Activated naive CD8-positive, alpha-beta T cell treated with anti-CD3 and anti-CD28 coated beads, Interleukin-2, amount 10 ng/mL, durations not matched to agents 7 days and 5 days (primary cell): ENCODE measurements at regions not wholly inside any gene's neighbourhood (a gene's known extent, or its start where the extent isn't known, plus 50 kb on each side); places are given as distances from the start of the nearest gene placed in this dataset.

Experiments
- ATAC-seq: fragments of 150-1000 bp; cut with Tn5 transposase; one replicate; pipeline ENCODE4 v1.10.0; 2021; ENCODE audit warnings: low read depth, moderate library complexity
- POLR2A ChIA-PET: fragments of 350-600 bp; sonication (Branson Sonifier 250); formaldehyde crosslinking; loops from one replicate; lab custom pipeline; 2021; ENCODE audit warnings: antibody characterized with exemption; lab: Charles Lee
- DNase-seq: peaks from one replicate; pipeline ENCODE4 v3.0.0; 2021
- H3K27ac Mint-ChIP-seq: one replicate; pipeline ENCODE4 v1.8.0; 2022; ENCODE audit warnings: mild to moderate bottlenecking, mixed read lengths
- H3K27me3 Mint-ChIP-seq: one replicate; pipeline ENCODE4 v1.8.0; 2022; ENCODE audit warnings: mild to moderate bottlenecking, moderate library complexity, mixed read lengths
- H3K36me3 Mint-ChIP-seq: one replicate; pipeline ENCODE4 v1.8.0; 2021; ENCODE audit warnings: mild to moderate bottlenecking, mixed read lengths
- H3K4me1 Mint-ChIP-seq: one replicate; pipeline ENCODE4 v1.8.0; 2021; ENCODE audit warnings: mixed read lengths
- H3K4me3 Mint-ChIP-seq: one replicate; pipeline ENCODE4 v1.8.0; 2022; ENCODE audit warnings: mild to moderate bottlenecking, moderate library complexity, mixed read lengths
- H3K9me3 Mint-ChIP-seq: one replicate; pipeline ENCODE4 v1.8.0; 2021; ENCODE audit warnings: mixed read lengths

GRCh38 chr7:110095372-110096052, 995.4 kb upstream of the LRRN3 start:
- ATAC-seq (no peak), DNase-seq (no peak)
- H3K27me3 Mint-ChIP-seq, result peaks cover 7% of the 10 kb centered on the region
- no peaks in the 10 kb centered on the region for H3K9me3 Mint-ChIP-seq
- POLR2A ChIA-PET, result no interaction called here
- H3K27ac Mint-ChIP-seq, result no peak overlapping the region
- no peaks in the 10 kb centered on the region for H3K36me3 Mint-ChIP-seq
- H3K4me3 Mint-ChIP-seq, result no peak overlapping the region
- H3K4me1 Mint-ChIP-seq, result no peaks in the 10 kb centered on the region

GRCh38 chr7:110104243-110104642, 986.7 kb upstream of the LRRN3 start:
- Mint-ChIP-seq H3K9me3 (no peaks in the 10 kb centered on the region), H3K27ac (no peak overlapping the region), H3K4me3 (no peak overlapping the region), H3K27me3 (peaks cover 2% of the 10 kb centered on the region), H3K4me1 (no peaks in the 10 kb centered on the region), H3K36me3 (no peaks in the 10 kb centered on the region)
- ATAC-seq (no peak), DNase-seq (no peak)
- POLR2A ChIA-PET, result no interaction called here

- DNase-seq, result no peak
- H3K27me3 Mint-ChIP-seq, result peaks cover 2% of the 10 kb centered on the region
These were observed 985.6 kb upstream of the LRRN3 start for GRCh38 chr7:110105307-110105706.

GRCh38 chr7:110105840-110106239, 985.1 kb upstream of the LRRN3 start:
- Mint-ChIP-seq H3K4me1 (no peaks in the 10 kb centered on the region), H3K9me3 (no peaks in the 10 kb centered on the region), H3K27ac (no peak overlapping the region), H3K36me3 (no peaks in the 10 kb centered on the region), H3K27me3 (peaks cover 2% of the 10 kb centered on the region), H3K4me3 (no peak overlapping the region)
- no peak for ATAC-seq
- DNase-seq, result no peak
- POLR2A ChIA-PET, result interaction anchor here (0.7 kb wide), 1 partner anchor 1990 kb away, joined by 3 read pairs; no protein-coding TSS in a partner anchor

More at GRCh38 chr7:110105307-110105706, 985.6 kb upstream of the LRRN3 start:
- Mint-ChIP-seq H3K9me3 (no peaks in the 10 kb centered on the region), H3K36me3 (no peaks in the 10 kb centered on the region), H3K4me3 (no peak overlapping the region), H3K4me1 (no peaks in the 10 kb centered on the region), H3K27ac (no peak overlapping the region)
- no peak for ATAC-seq
- POLR2A ChIA-PET, result interaction anchor here (0.7 kb wide), 1 partner anchor 1991 kb away, joined by 3 read pairs; no protein-coding TSS in a partner anchor

GRCh38 chr7:110119883-110120581, 970.9 kb upstream of the LRRN3 start:
- POLR2A ChIA-PET, result no interaction called here

GRCh38 chr7:110129159-110129558, 961.8 kb upstream of the LRRN3 start:
- H3K27me3 Mint-ChIP-seq, result peaks cover 4% of the 10 kb centered on the region
- no peak overlapping the region for H3K4me3 Mint-ChIP-seq
- POLR2A ChIA-PET, result no interaction called here
- H3K36me3 Mint-ChIP-seq, result no peaks in the 10 kb centered on the region
- no peaks in the 10 kb centered on the region for H3K9me3 Mint-ChIP-seq
- ATAC-seq (no peak), DNase-seq (no peak)
- no peaks in the 10 kb centered on the region for H3K4me1 Mint-ChIP-seq
- H3K27ac Mint-ChIP-seq, result no peak overlapping the region

More at GRCh38 chr7:110119883-110120581, 970.9 kb upstream of the LRRN3 start:
- Mint-ChIP-seq H3K36me3 (no peaks in the 10 kb centered on the region), H3K27me3 (peaks cover 3% of the 10 kb centered on the region), H3K27ac (no peak overlapping the region), H3K4me3 (no peak overlapping the region), H3K4me1 (no peaks in the 10 kb centered on the region), H3K9me3 (peaks cover 11% of the 10 kb centered on the region)
- ATAC-seq (no peak), DNase-seq (no peak)

GRCh38 chr7:110130669-110131068, 960.3 kb upstream of the LRRN3 start:
- Mint-ChIP-seq H3K4me3 (no peak overlapping the region), H3K36me3 (no peaks in the 10 kb centered on the region), H3K4me1 (no peaks in the 10 kb centered on the region), H3K9me3 (no peaks in the 10 kb centered on the region), H3K27me3 (peaks cover 4% of the 10 kb centered on the region), H3K27ac (no peak overlapping the region)
- DNase-seq (no peak), ATAC-seq (no peak)
- POLR2A ChIA-PET, result no interaction called here

GRCh38 chr7:110131344-110131743, 959.6 kb upstream of the LRRN3 start:
- no peaks in the 10 kb centered on the region for H3K9me3 Mint-ChIP-seq
- H3K4me1 Mint-ChIP-seq, result no peaks in the 10 kb centered on the region
- no peak for ATAC-seq
- H3K36me3 Mint-ChIP-seq, result no peaks in the 10 kb centered on the region
- peaks cover 4% of the 10 kb centered on the region for H3K27me3 Mint-ChIP-seq
- POLR2A ChIA-PET, result no interaction called here
- no peak overlapping the region for H3K4me3 Mint-ChIP-seq
- no peak overlapping the region for H3K27ac Mint-ChIP-seq
- DNase-seq, result no peak

- DNase-seq (no peak), ATAC-seq (no peak)
- Mint-ChIP-seq H3K27ac (no peak overlapping the region), H3K4me1 (no peaks in the 10 kb centered on the region), H3K4me3 (no peak overlapping the region), H3K9me3 (peaks cover 4% of the 10 kb centered on the region), H3K36me3 (no peaks in the 10 kb centered on the region), H3K27me3 (no peaks in the 10 kb centered on the region)
- POLR2A ChIA-PET, result no interaction called here
These were observed 951.9 kb upstream of the LRRN3 start for GRCh38 chr7:110139056-110139455.

GRCh38 chr7:110142939-110143526, 947.9 kb upstream of the LRRN3 start:
- Mint-ChIP-seq H3K9me3 (peaks cover 4% of the 10 kb centered on the region), H3K27me3 (no peaks in the 10 kb centered on the region), H3K27ac (no peak overlapping the region), H3K4me3 (no peak overlapping the region), H3K4me1 (no peaks in the 10 kb centered on the region), H3K36me3 (no peaks in the 10 kb centered on the region)
- DNase-seq (no peak), ATAC-seq (no peak)
- POLR2A ChIA-PET, result no interaction called here

GRCh38 chr7:110144599-110144998, 946.3 kb upstream of the LRRN3 start:
- no peaks in the 10 kb centered on the region for H3K4me1 Mint-ChIP-seq
- no peak overlapping the region for H3K27ac Mint-ChIP-seq
- H3K9me3 Mint-ChIP-seq, result peaks cover 2% of the 10 kb centered on the region
- no peaks in the 10 kb centered on the region for H3K27me3 Mint-ChIP-seq
- H3K36me3 Mint-ChIP-seq, result no peaks in the 10 kb centered on the region
- ATAC-seq (no peak), DNase-seq (no peak)
- H3K4me3 Mint-ChIP-seq, result no peak overlapping the region
- POLR2A ChIA-PET, result no interaction called here

- DNase-seq (no peak), ATAC-seq (no peak)
- H3K36me3 Mint-ChIP-seq, result no peaks in the 10 kb centered on the region
- no peaks in the 10 kb centered on the region for H3K4me1 Mint-ChIP-seq
- no peaks in the 10 kb centered on the region for H3K9me3 Mint-ChIP-seq
- H3K4me3 Mint-ChIP-seq, result no peak overlapping the region
- H3K27ac Mint-ChIP-seq, result no peak overlapping the region
- peaks cover 2% of the 10 kb centered on the region for H3K27me3 Mint-ChIP-seq
- POLR2A ChIA-PET, result no interaction called here
These were observed 942.9 kb upstream of the LRRN3 start for GRCh38 chr7:110148054-110148453.

- ATAC-seq (no peak), DNase-seq (no peak)
- POLR2A ChIA-PET, result no interaction called here
- Mint-ChIP-seq H3K36me3 (no peaks in the 10 kb centered on the region), H3K4me3 (no peak overlapping the region), H3K9me3 (no peaks in the 10 kb centered on the region), H3K27ac (no peak overlapping the region), H3K4me1 (no peaks in the 10 kb centered on the region), H3K27me3 (peaks cover 2% of the 10 kb centered on the region)
These were observed 937.7 kb upstream of the LRRN3 start for GRCh38 chr7:110153222-110153621.

- H3K4me1 Mint-ChIP-seq, result no peaks in the 10 kb centered on the region
- ATAC-seq (no peak), DNase-seq (no peak)
- no peak overlapping the region for H3K4me3 Mint-ChIP-seq
- H3K27me3 Mint-ChIP-seq, result no peaks in the 10 kb centered on the region
- no peaks in the 10 kb centered on the region for H3K9me3 Mint-ChIP-seq
- no peak overlapping the region for H3K27ac Mint-ChIP-seq
- no peaks in the 10 kb centered on the region for H3K36me3 Mint-ChIP-seq
- POLR2A ChIA-PET, result no interaction called here
These were observed 934.4 kb upstream of the LRRN3 start for GRCh38 chr7:110156511-110156910.
